Uterus (tissue), 2 donors: ENCODE measurements at regions not wholly inside any gene's neighbourhood (a gene's known extent, or its start where the extent isn't known, plus 50 kb on each side); places are given as distances from the start of the nearest gene placed in this dataset.
"Not testable (repeated sequence)": the region's sequence is repeated elsewhere in the genome, so short reads cannot be mapped to it uniquely, and the experiment has no call there.

ENCODE experiments used
- CTCF ChIP-seq, 4 experiments: fragments of 200-600 bp in 2 of 4; fragments of 450-650 bp in 2 of 4; sonication (generic) in 2 of 4; IDR thresholded peaks; one replicate each; pipeline ENCODE4 v1.5.1; 2016 to 2019; ENCODE audit warnings: antibody characterized with exemption in 4 of 4, mild to moderate bottlenecking in 2 of 4, moderate library complexity in 1 of 4
- POLR2A ChIP-seq, 2 donors: fragments of 450-650 bp; IDR thresholded peaks; one replicate each; pipeline ENCODE4 v1.6.1; 2016; ENCODE audit warnings: antibody characterized with exemption in 2 of 2, mild to moderate bottlenecking in 1 of 2, moderate library complexity in 1 of 2

GRCh38 chr13:79607895-79608294, 126.9 kb downstream of the NDFIP2 start:
- not testable (repeated sequence) for TF ChIP-seq POLR2A, CTCF (IDR thresholded peaks at IDR 0.05)
